Gastroesophageal sphincter (tissue), 3 donors: ENCODE measurements at regions not wholly inside any gene's neighbourhood (a gene's known extent, or its start where the extent isn't known, plus 50 kb on each side); places are given as distances from the start of the nearest gene placed in this dataset.

Experiments
- CTCF ChIP-seq, 4 experiments: fragments of 200-600 bp in 2 of 4; fragments of 450-650 bp in 2 of 4; sonication (generic) in 1 of 4; IDR thresholded peaks; one replicate each; pipeline ENCODE4 v1.5.1; 2017 to 2019; ENCODE audit warnings: antibody characterized with exemption in 4 of 4, mild to moderate bottlenecking in 2 of 4, moderate library complexity in 2 of 4
- POLR2A ChIP-seq, 2 donors: fragments of 450-650 bp; IDR thresholded peaks; one replicate each; pipeline ENCODE4 v1.6.1; 2017; ENCODE audit warnings: antibody characterized with exemption in 2 of 2, mild to moderate bottlenecking in 2 of 2, moderate library complexity in 1 of 2

GRCh38 chr9:75456698-75457097, 368.4 kb downstream of the OSTF1 start:
- TF ChIP-seq CTCF (IDR thresholded peaks at IDR 0.05) = no peak
- TF ChIP-seq POLR2A (IDR thresholded peaks at IDR 0.05) = no peak
